NCI-H1436 treated with DMSO at 0.1 percent for 48 hours (cell line): ENCODE measurements at regions not wholly inside any gene's neighbourhood (a gene's known extent, or its start where the extent isn't known, plus 50 kb on each side); places are given as distances from the start of the nearest gene placed in this dataset.
"Not testable (repeated sequence)": the region's sequence is repeated elsewhere in the genome, so short reads cannot be mapped to it uniquely, and the experiment has no call there.

Experiments
- DNase-seq: peaks from one replicate; lab custom pipeline; 2025; lab: John Stamatoyannopoulos, UW

DNA sequence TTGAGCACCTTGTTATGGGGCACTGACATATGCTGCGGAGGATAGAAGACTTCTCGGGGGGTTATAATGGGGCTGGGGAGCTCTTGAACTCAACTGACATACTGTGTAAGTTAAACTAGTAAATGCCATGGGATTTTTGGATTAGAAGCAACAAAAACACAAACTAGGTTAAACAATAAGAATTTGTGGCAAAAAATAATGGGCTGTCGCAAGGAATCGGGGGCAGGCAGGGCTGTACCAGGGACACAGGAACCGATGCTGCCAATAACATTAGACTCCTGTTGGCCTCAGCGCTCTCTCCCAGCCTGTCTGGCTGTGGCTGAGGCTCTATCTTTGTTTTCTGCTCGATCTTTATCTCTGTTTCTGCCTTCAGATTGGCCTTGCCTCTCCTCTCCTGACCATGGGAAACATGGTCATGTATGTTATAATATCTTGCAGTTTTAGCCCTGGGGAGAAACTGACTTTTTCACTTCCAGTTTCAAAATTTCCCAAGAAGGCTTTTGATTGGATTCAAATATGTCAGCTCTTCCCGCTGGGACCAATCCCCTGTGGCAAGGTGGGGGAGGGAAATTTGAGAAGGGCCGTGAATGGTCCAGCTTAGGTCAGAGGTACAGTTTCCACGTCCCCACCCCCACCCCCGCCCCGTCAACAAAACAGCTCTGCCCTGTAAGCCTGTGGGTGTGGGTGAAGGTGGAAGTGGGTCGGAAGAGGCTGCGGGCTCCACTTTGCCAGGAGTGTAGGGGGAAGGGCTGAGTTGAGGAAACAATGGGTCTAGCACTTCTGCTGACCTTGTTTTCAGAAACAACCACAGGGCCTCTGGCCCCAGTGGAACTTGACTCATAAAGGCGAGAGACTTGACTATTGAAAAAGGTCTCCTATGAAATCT lies 161.1 kb upstream of the TBL1XR1 start:
- peak; percentile 48 for DNase-seq

DNA sequence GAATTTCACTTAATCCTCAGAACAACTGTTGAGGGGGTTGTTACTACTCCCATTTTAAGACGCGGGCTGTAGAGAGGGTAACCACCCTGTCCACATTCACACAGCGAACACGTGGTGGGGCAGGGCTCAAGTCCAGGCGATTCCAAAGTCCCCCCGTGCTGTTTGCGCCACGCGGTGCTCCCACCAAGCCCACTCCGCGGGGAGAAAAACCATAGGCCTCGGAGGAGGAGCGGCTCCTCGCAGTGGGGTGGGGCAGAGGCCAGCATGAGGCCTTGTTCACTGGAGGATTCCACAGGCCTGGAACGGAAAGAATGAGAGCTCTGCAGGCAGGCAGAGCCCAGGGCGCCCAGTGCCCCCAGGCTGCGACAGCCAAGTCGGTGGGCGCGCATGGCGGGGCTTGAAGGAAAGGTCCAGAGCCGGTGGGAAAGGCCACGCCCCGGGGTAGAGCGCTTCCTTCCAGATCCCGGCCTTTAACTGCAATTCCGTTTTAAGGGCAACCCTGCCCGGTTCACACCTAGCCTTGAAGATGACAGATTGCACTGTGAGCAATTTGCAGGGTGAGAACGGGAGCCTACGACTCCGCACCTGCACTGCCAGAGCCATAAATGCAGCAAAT lies 161.8 kb upstream of the TBL1XR1 start:
- peak; percentile 49 for DNase-seq

DNA sequence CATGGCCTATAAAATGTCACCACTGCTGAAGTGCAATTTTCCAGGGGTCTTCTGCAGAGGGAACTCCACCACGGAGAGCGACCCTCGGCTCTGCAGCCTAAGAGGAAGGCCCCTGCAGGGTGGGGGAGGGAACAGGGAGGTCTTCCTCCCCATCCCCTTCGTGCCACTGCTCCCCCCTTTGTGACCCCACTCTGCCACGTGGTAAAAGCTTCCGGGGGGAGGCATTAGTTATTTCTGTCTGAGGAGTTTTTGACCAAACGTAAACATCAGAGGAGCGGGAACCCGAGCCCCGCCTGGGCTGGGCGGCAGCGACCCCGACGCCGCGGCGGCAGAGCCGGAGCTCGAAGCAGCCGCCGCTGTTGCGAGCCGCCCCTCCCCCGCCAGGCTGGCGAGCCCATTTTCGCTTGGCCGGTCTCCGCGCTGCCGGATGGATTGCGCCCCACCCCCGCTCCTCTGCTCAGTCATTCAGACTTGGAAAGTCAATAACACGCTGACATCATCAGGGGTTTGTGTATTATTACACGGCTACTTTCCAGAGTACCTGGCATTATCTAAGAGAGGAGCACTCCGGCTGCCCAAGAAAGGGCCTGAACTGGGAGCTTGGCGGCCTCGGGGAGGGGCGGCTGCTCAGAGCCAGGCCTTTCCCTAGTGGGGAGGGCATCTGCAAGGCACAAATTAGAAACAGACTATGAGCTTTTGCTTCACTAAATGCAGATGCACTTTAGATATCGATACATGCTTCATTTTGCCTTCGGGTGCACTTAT lies 162.5 kb upstream of the TBL1XR1 start:
- peak; percentile 99 for DNase-seq

DNA sequence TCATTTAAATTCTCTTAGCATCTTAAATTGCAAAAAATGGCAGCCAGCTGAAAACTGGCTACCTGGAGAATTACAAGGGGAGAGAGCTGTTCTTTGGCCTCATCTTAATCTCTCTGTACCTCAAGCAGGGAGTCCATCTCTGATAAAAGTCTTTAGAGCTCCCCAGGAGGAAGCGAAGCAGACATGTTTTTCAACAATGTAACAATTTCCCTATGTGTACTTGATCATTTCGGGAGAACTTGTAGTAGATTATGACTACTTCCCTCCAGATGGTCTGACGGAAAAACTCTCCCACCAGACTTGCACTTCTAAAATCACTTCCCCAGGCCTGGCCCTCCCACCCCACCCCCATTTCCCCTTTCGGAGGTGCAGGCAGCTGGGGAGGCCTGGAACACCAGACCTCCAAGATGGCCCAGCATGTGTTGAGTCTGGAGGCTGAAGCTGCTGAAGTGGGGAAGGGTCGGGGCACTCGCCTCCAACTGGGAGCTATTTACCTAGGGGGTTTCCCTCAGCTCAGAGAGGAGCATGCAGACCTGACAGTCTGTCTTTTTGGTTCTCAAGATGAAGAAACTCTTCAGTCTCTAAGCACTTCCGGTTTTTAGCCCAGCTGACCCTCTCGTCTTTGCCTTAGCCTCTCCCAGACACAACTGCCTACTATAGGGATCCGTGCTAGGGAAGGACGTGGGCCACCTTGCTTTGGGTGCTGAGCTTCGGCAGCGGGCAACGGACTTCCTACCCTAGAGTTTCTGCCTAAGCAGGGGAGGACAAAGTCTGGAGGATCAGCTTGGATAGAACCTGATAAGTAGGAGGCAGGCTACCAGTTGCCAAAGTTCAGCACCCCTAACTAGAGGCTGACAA lies 164.0 kb upstream of the TBL1XR1 start:
- DNase-seq, result no peak

DNA sequence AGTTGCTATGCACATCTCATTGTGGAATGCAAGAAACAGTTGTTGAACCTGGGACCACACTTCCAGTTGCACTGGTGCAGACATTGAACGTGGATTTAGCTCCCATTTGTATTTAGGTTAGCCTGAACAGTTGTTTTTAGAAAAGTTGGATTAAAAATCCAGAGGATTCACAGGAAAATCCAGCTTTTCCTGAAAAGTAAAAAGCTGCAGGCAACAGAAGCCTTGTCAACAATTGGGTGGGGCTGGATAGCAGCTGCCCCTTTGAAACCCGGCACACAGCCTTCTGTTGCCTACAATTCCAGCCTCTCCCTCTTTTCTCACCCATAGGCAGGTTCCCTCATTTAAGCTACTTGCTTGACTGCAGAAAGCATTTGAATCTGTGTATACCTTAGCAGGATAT lies 165.3 kb upstream of the TBL1XR1 start:
- DNase-seq, result no peak

DNA sequence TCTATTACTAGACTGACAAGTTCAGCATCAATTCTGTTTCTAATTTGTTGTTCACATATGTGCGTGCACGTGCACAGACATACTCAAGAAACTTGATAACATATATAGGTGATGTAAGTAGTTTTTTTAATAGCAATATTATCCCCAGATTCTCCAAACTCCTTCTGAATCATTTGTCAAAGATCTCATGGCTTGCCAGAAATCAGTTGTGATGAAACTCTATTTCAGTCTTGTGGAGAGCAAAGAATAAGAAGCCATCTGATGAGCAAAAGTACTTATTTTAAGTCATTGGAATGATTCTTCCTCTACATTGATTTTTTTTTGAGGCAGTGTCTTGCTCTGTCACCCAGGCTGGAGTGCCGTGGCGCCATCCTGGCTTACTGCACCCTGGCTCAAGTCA lies 167.0 kb upstream of the TBL1XR1 start:
- no peak for DNase-seq

DNA sequence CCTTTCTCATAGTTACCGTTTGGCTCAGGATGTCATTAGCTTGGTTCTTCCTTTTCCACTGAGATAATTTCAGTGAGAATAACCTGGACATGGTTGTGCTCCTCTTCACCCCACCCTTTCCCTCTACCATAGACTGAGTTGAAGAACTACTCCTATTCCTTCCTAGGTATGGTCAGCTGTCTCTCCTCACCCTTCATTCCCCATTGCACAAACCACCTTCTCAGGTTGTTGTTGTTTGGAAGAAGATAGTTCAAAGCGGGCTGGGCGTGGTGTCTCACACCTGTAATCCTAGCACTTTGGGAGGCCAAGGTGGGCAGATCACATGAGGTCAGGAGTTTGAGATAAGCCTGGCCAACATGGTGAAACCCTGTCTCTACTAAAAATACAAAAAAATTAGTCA lies 168.0 kb upstream of the TBL1XR1 start:
- DNase-seq, result not testable (repeated sequence)

DNA sequence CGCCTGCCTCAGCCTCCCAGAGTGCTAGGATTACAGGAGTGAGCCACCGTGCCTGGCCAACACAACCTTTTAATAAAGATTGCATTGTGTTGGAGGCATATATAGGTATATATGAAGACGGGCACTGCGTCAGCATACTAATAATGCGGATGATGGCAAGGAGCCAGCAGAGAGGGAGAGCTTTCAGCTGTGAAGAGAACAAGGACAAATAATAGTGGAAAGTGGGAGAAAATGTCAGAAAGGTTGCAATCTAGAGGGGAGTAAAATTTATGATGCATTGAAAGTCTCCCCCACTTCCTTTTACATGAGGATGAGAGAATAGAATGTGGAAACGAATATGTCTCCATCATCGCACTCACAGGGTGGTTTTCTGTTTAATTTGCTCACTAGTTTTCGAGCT lies 170.5 kb upstream of the TBL1XR1 start:
- no peak for DNase-seq

DNA sequence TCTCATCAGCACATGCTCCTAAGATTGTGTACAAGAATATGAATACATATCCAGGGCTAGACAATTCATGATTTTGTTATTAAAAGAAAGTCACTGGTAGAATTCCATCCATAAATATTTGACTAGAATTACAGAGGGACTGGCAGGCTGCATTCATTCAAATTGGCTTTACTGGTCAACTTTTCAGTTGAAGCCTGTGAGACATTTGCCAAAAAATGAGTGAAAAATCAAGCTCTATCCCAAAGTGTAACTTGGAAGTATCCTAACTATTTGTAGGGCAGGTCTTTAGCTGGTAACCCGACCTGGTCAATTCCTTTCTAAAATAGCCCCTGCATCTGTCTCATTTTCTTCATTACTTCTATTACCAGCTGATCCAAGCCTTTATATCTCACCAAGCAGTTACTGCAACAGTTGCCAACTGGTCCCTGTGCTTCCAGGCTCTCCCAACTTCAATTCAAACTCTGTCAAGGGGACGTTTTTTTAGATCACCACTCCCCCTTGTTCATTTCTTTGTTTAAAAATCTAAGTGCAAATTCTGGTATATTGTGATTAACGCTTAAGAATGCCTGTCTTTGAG lies 173.1 kb upstream of the TBL1XR1 start:
- DNase-seq, result no peak

DNA sequence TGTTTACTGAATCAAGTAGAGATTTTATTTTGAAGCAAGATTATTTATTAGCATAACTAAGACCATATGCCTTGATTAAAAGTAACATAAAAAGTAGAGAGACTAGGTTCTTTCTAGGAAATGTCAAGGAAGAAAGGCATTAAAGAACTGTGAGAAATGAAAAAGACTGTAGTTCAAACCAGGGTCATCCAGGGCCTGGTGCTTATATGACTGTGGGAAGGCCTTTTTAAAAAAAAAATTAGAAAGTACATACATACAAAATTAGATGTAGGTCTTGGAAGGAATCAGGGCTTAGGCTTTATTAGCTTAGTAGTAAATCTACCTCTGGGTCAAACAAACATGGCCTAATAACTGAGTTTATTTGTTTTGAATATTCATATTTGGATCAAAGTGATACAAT lies 173.9 kb upstream of the TBL1XR1 start:
- no peak for DNase-seq

DNA sequence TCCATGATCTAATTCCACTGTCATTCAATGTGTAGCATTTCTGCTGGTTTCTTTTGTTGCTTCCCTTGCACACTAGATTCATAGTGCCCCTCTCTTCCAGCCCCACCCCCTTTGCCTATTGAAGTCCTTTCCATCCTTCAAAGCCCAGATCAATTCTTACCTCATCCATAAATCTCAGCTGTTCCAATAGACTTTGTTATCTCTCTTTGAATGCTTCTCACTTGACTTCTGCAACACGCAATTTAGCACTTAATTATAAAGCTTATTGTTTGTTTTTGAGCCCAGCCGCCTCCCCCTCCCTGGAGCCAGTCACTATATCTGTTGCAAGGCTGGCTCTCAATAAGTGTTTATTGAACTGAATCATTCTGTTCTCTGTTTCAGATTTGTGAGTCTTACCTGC lies 174.6 kb upstream of the TBL1XR1 start:
- DNase-seq, result peak; percentile 69

DNA sequence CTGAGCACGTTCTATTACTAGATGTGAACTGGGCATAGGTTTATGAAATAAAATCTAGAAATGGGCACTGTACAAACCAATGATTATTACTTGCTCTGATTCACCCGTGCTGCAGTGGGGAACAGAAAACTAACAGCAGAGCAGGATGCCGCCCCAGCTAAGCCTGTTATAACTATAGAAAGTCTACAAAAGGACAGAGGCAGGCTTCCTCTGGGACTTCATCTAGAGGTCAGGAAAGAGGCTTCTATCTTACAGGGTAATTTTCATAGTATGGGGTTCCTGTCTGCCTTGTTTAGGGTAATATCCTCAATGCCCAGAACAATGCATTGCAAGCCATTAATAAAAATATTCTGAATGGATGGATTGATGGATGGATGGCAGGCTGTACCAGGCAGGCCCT lies 177.0 kb upstream of the TBL1XR1 start:
- DNase-seq, result no peak

DNA sequence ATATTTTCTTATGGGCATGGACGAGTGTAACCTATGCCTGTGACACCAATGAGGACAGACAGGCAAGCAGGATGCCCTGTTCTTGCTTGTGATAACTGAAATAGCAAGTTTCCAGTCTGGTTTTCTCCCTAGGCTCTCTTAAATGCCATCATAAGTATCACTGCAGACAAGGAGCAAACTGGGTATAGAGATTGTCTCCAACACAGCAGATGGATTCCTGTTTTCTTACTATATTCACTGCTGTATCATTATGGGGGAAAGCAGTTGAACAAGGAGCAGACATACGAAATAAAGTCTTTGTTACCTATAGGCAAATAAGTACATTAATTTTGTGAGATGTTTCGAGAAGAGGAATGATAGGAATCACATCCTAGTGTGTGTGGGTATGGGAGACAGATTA lies 178.0 kb upstream of the TBL1XR1 start:
- DNase-seq, result no peak

DNA sequence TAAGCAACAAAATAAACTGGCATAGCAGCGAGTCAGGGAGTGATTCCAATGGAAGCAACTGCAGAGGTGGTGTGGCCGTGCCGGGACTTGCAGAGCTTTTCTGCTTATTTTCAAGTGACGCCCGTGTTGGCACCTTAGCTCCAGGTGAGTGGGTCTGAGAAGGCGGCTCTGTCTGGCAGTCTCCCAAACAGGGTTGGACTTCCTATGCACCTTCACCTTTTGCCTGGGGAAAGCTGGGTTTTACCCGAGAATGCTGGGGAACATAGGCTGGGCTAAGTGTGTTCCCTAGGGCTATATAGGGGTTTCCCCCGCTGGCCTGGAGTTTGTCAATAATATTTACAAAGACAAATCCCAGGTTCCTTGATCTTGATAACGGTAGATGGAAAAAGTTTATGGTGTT lies 179.9 kb upstream of the TBL1XR1 start:
- DNase-seq, result peak; percentile 49

DNA sequence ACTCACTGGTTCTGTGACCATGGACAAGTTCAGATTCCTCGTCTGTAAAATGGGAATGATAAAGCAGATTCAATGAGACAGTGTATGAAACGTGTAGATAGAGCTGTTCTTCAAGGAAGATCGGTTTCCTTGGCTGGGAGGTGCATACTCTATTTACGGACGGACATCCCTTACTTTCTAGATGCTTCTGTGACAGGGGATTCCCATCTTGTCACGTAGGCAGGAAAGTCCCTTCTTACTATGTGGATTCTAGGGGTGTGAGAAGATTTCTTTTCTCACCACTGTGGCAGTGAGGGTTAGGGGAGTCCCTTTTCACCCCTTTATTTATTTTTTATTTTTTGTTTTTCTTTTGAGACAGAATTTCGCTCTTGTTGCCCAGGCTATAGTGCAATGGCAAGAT lies 180.9 kb upstream of the TBL1XR1 start:
- DNase-seq, result no peak

DNA sequence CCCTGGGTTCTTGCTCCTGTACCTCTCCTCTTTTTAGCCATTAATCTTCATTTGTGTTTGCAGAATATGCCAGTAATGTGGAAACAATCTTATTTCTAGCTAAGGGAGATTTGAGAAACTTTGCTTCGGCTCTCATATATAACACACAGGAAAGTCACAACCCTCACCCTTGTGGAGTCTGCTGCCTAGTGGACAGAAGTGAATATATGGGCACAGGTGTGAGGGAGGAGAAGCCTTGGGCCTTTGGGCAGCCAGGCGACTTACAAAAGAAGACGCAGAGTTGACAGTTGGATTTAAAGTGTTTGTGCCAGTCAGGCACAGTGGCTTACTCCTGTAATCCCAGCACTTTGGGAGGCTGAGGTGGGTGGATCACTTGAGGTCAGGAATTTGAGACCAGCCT lies 181.8 kb upstream of the TBL1XR1 start:
- DNase-seq, result no peak

DNA sequence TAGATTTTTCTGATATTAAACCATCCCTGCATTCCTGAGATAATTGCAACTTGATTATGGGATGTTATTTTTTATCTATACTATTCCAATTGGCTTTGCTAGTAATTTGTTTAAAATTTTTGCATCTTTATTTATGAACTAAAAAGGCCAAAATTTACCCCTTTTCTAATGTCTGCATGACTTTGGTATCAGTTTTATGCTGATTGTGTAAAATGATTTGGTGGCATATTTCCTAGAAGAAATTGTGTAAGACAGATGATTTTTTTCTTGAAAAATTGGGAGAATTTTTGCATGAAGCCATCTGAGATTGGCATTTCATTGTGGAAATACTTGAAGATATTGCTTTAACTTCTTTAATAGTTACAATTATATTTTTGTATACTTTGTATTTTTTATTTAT lies 183.8 kb upstream of the TBL1XR1 start:
- DNase-seq, result no peak

DNA sequence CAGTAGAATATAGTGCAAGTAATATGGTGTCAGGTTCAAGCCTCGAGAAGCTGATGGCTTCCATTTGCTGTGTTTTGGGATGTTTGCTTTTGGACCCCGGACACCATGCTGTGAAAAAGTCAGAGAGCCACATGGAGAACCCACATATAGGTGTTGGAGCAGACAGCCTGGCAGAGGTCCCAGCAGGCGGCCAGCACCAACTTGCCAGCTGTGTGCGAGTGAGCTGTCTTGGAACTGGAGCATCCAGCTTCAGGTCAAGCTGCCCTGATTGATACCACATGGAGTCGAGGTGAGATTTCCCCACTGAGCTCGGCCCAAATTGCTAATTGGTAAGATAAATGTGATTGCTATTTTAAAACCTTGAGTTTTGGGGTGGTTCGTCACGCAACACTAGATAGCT lies 185.7 kb upstream of the TBL1XR1 start:
- no peak for DNase-seq

DNA sequence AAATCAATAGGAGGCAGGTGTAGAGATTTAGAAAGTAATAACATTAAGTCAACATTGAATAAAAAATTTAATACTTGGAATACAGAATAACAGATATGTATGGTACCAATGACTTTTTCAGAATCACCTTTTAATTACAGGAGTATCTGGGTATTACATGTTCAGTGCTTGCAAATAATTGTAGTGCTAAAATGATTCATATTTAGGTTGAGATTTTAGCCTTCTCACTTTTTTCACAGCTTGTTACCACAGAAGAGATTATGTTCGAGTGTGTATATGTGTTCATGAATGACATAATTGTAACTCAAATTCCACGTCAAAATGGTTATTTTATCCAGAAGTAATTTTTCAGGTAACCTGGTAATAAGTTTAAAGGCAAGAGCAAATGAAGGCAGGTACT lies 187.9 kb upstream of the TBL1XR1 start:
- DNase-seq, result no peak

DNA sequence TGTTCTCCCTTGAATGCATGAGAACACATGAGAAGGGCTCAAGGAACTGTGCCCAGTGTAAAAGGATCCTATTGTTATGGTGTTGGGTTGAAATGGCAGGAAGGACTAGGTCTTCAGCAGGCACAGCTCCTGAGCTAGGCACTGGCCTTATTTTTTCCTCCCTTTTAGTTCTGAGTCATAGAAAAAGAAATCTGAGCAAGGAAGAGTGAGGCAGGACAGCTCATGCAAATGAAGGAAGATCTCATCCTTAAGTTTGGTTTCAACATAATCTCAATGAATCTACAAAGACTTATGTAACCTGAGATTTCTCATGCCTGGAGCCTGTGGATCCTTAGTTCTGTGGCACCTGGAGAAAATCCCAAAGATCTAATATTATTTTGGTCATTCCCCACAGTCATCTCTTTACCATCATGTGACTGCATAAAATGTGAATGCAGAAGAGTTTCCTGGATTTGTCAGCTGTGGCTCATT lies 188.6 kb upstream of the TBL1XR1 start:
- DNase-seq, result no peak

DNA sequence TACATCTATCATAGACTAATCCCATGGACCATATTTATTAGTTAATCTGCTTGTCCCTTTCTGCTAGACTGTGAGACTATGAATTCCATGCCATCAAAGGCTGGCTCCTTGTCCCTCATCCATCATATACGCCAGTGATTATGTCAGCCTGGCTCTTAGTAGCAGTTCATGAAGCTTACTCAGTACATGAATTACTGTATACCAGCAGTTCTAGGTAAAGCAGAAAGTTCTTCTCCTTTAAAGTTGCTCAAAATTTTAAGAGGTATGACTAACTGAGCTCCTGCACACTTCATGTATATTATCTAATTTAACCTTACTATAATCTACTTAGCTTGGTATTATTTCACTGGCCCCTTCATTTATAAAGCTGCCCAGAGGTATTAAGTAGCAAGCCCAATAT lies 190.9 kb upstream of the TBL1XR1 start:
- DNase-seq, result no peak
